Right lobe of liver (tissue), 4 donors: ENCODE measurements at regions not wholly inside any gene's neighbourhood (a gene's known extent, or its start where the extent isn't known, plus 50 kb on each side); places are given as distances from the start of the nearest gene placed in this dataset.

ENCODE experiments used
- CTCF ChIP-seq, 4 donors: fragments of 200-600 bp in 3 of 4; fragments of 450-650 bp in 1 of 4; IDR thresholded peaks; one replicate each; pipeline versions ENCODE4 v1.5.1 to v1.8.0; 2016 to 2022; ENCODE audit warnings: antibody characterized with exemption in 4 of 4, mild to moderate bottlenecking in 2 of 4
- POLR2A ChIP-seq: fragments of 450-650 bp; IDR thresholded peaks from one replicate; pipeline ENCODE4 v1.6.1; 2017; ENCODE audit warnings: antibody characterized with exemption, mild to moderate bottlenecking
- donor health status: DM: no; HTN: no; CAD: no.
- donor health status: DM: no; HTN: no; CAD: no.
- donor health status: DM: no; HTN: yes; CAD: no.

DNA sequence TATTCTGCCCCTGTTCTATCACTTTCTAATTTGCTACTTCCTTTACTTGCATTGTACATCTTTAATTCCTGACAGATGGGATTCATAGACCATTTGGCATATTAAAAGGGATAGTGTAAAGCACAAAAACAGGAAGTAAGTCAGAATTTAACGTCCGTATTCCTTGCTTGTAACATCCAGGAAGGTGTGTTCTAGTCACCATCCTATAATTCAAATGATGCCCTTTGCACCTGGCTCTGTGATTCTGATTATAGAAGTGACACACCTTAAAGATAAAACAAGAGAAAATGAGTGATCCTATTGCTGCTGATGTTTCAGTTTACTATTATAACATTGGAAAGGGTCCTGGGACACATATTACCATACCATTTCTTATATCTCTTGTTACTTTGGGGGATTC is 238.7 kb upstream of the NR3C2 start:
- TF ChIP-seq CTCF (IDR thresholded peaks at IDR 0.05) (no peak), POLR2A (no peak)
